Esophagus (tissue), 2 donors: ENCODE measurements at regions not wholly inside any gene's neighbourhood (a gene's known extent, or its start where the extent isn't known, plus 50 kb on each side); places are given as distances from the start of the nearest gene placed in this dataset.

Experiments
- H3K27ac ChIP-seq, 2 donors: one replicate each; pipeline ENCODE4 v1.5.1; 2013; ENCODE audit warnings: low read depth in 2 of 2, mild to moderate bottlenecking in 2 of 2, inconsistent platforms in 1 of 2, low read length in 1 of 2, moderate library complexity in 1 of 2
- H3K27me3 ChIP-seq, 2 donors: one replicate each; pipeline ENCODE4 v1.6.1; 2013; ENCODE audit warnings: low read length in 2 of 2, control low read depth in 1 of 2, mild to moderate bottlenecking in 1 of 2; ENCODE audit not compliant: insufficient read depth in 2 of 2, control insufficient read depth in 1 of 2
- H3K36me3 ChIP-seq, 2 donors: one replicate each; pipeline ENCODE4 v1.6.1; 2013; ENCODE audit warnings: low read length in 1 of 2; ENCODE audit not compliant: control insufficient read depth in 2 of 2, insufficient read depth in 2 of 2
- H3K4me1 ChIP-seq, 2 donors: one replicate each; pipeline ENCODE4 v1.6.1; 2013; ENCODE audit warnings: low read length in 1 of 2; ENCODE audit not compliant: control insufficient read depth in 2 of 2, insufficient read depth in 2 of 2
- H3K4me3 ChIP-seq, 2 donors: one replicate each; pipeline ENCODE4 v1.5.1; 2013; ENCODE audit warnings: low read length in 2 of 2, mild to moderate bottlenecking in 2 of 2, low read depth in 1 of 2, moderate library complexity in 1 of 2
- H3K9me3 ChIP-seq, 2 donors: one replicate each; pipeline ENCODE4 v1.6.1; 2013; ENCODE audit warnings: mild to moderate bottlenecking in 2 of 2, low read depth in 1 of 2, low read length in 1 of 2, moderate library complexity in 1 of 2; ENCODE audit not compliant: control insufficient read depth in 2 of 2, insufficient read depth in 1 of 2
- WGBS, 2 donors: extraction: QIAGEN DNeasy Blood & Tissue Kit; methylation state at CpG; one replicate each; pipeline ENCODE4 v1.1.7; 2013; 5-methylcytosine and 5-hydroxymethylcytosine counted together
- donor health status: healthy with polysubstance abuse.
- donor health status: Bipolar disorder and iron deficiency.

- H3K4me1 ChIP-seq, result no peaks in the 10 kb centered on the region
- H3K36me3 ChIP-seq, result no peaks in the 10 kb centered on the region
- no peak overlapping the region for H3K4me3 ChIP-seq
- no peaks in the 10 kb centered on the region for H3K9me3 ChIP-seq
- H3K27ac ChIP-seq, result no peak overlapping the region
- H3K27me3 ChIP-seq, result no peaks in the 10 kb centered on the region
These were observed 196.6 kb upstream of the KIAA1217 start for GRCh38 chr10:24012249-24012803.

GRCh38 chr10:24027107-24027506, 181.8 kb upstream of the KIAA1217 start:
- Histone ChIP-seq H3K36me3 (no peaks in the 10 kb centered on the region), H3K9me3 (no peaks in the 10 kb centered on the region), H3K27ac (no peak overlapping the region), H3K4me1 (no peaks in the 10 kb centered on the region), H3K27me3 (no peaks in the 10 kb centered on the region), H3K4me3 (no peak overlapping the region)
- 85 to 90% methylated on average over 1 of the region's 1 CpG for WGBS, 2 donors

GRCh38 chr10:24034571-24034970, 174.4 kb upstream of the KIAA1217 start:
- 32 to 46% methylated on average over 5 of the region's 5 CpGs for WGBS, 2 donors
- H3K27ac ChIP-seq, result no peak overlapping the region
- H3K4me1 ChIP-seq, result peaks cover 2 to 5% of the 10 kb centered on the region in 2 donors

GRCh38 chr10:24035761-24036160, 173.2 kb upstream of the KIAA1217 start:
- Histone ChIP-seq H3K4me1 (peaks cover 2 to 5% of the 10 kb centered on the region in 2 donors), H3K27ac (no peak overlapping the region), H3K4me3 (no peak overlapping the region), H3K9me3 (no peaks in the 10 kb centered on the region), H3K27me3 (no peaks in the 10 kb centered on the region), H3K36me3 (no peaks in the 10 kb centered on the region)
- WGBS, 2 donors, result 87 to 88% methylated on average over 4 of the region's 4 CpGs

More at GRCh38 chr10:24034571-24034970, 174.4 kb upstream of the KIAA1217 start:
- Histone ChIP-seq H3K27me3 (no peaks in the 10 kb centered on the region), H3K36me3 (no peaks in the 10 kb centered on the region), H3K4me3 (no peak overlapping the region), H3K9me3 (no peaks in the 10 kb centered on the region)

- Histone ChIP-seq H3K4me3 (no peak overlapping the region), H3K9me3 (no peaks in the 10 kb centered on the region), H3K27me3 (no peaks in the 10 kb centered on the region), H3K27ac (no peak overlapping the region), H3K36me3 (no peaks in the 10 kb centered on the region), H3K4me1 (peaks cover 2 to 5% of the 10 kb centered on the region in 2 donors)
- WGBS, 2 donors, result 73 to 74% methylated on average over 5 of the region's 5 CpGs
These were observed 169.6 kb upstream of the KIAA1217 start for GRCh38 chr10:24039315-24039714.

GRCh38 chr10:24039897-24040296, 169.0 kb upstream of the KIAA1217 start:
- Histone ChIP-seq H3K4me1 (peaks cover 0 to under 1% of the 10 kb centered on the region in 2 donors), H3K4me3 (no peak overlapping the region), H3K27ac (no peak overlapping the region), H3K36me3 (no peaks in the 10 kb centered on the region), H3K27me3 (no peaks in the 10 kb centered on the region), H3K9me3 (no peaks in the 10 kb centered on the region)
- WGBS, 2 donors, result 69 to 78% methylated on average over 3 of the region's 3 CpGs

- no peaks in the 10 kb centered on the region for H3K4me1 ChIP-seq
- H3K27ac ChIP-seq, result no peak overlapping the region
- no peak overlapping the region for H3K4me3 ChIP-seq
- no peaks in the 10 kb centered on the region for H3K27me3 ChIP-seq
- WGBS, 2 donors, result 70 to 71% methylated on average over 3 of the region's 3 CpGs
- no peaks in the 10 kb centered on the region for H3K9me3 ChIP-seq
- no peaks in the 10 kb centered on the region for H3K36me3 ChIP-seq
These were observed 167.9 kb upstream of the KIAA1217 start for GRCh38 chr10:24041034-24041433.

- 51 to 55% methylated on average over 8 of the region's 8 CpGs for WGBS, 2 donors
- Histone ChIP-seq H3K4me1 (no peaks in the 10 kb centered on the region), H3K27me3 (no peaks in the 10 kb centered on the region), H3K4me3 (no peak overlapping the region), H3K9me3 (no peaks in the 10 kb centered on the region), H3K36me3 (no peaks in the 10 kb centered on the region), H3K27ac (no peak overlapping the region)
These were observed 167.1 kb upstream of the KIAA1217 start for GRCh38 chr10:24041834-24042233.

GRCh38 chr10:24042884-24043283, 166.1 kb upstream of the KIAA1217 start:
- WGBS, 2 donors, result 78 to 85% methylated on average over 3 of the region's 3 CpGs
- Histone ChIP-seq H3K27ac (no peak overlapping the region), H3K27me3 (no peaks in the 10 kb centered on the region), H3K9me3 (no peaks in the 10 kb centered on the region), H3K36me3 (no peaks in the 10 kb centered on the region), H3K4me3 (no peak overlapping the region), H3K4me1 (no peaks in the 10 kb centered on the region)

- Histone ChIP-seq H3K9me3 (no peaks in the 10 kb centered on the region), H3K27me3 (no peaks in the 10 kb centered on the region), H3K27ac (no peak overlapping the region), H3K4me1 (no peaks in the 10 kb centered on the region), H3K36me3 (no peaks in the 10 kb centered on the region), H3K4me3 (no peak overlapping the region)
- WGBS, 2 donors, result 91 to 95% methylated on average over 2 of the region's 2 CpGs
These were observed 162.9 kb upstream of the KIAA1217 start for GRCh38 chr10:24046060-24046459.
